GM21786 (cell line): ENCODE measurements at regions not wholly inside any gene's neighbourhood (a gene's known extent, or its start where the extent isn't known, plus 50 kb on each side); places are given as distances from the start of the nearest gene placed in this dataset.

ENCODE experiments used
- ATAC-seq: cut with Tn5 transposase; IDR thresholded peaks from one replicate; pipeline ENCODE4 v1.9.1; 2021; ENCODE audit not compliant: unreplicated experiment

- no peak for ATAC-seq
These were observed 296.5 kb upstream of the AZI2 start for GRCh38 chr3:28645149-28645548.

GRCh38 chr3:28646435-28646834 lies 297.8 kb upstream of the AZI2 start:
- ATAC-seq = no peak

GRCh38 chr3:28649266-28649665 lies 300.6 kb upstream of the AZI2 start:
- no peak for ATAC-seq

- no peak for ATAC-seq
These were observed 302.5 kb upstream of the AZI2 start for GRCh38 chr3:28651159-28651558.

GRCh38 chr3:28664123-28664522 lies 315.5 kb upstream of the AZI2 start:
- no peak for ATAC-seq

- ATAC-seq = peak; percentile 95
These were observed 319.3 kb upstream of the AZI2 start for GRCh38 chr3:28667646-28668621.

- ATAC-seq = no peak
These were observed 321.2 kb upstream of the AZI2 start for GRCh38 chr3:28669870-28670269.

- ATAC-seq = no peak
These were observed 323.8 kb upstream of the AZI2 start for GRCh38 chr3:28672406-28672805.

GRCh38 chr3:28673446-28673845 lies 324.8 kb upstream of the AZI2 start:
- no peak for ATAC-seq

- ATAC-seq = no peak
These were observed 325.6 kb upstream of the AZI2 start for GRCh38 chr3:28674212-28674611.

GRCh38 chr3:28677581-28677980 lies 329.0 kb upstream of the AZI2 start:
- no peak for ATAC-seq

GRCh38 chr3:28678086-28678485 lies 329.5 kb upstream of the AZI2 start:
- ATAC-seq = no peak

- no peak for ATAC-seq
These were observed 331.4 kb upstream of the AZI2 start for GRCh38 chr3:28680050-28680449.

GRCh38 chr3:28682121-28682520 lies 333.5 kb upstream of the AZI2 start:
- no peak for ATAC-seq

- no peak for ATAC-seq
These were observed 341.6 kb upstream of the AZI2 start for GRCh38 chr3:28690176-28690575.

GRCh38 chr3:28698706-28699105 lies 350.1 kb upstream of the AZI2 start:
- no peak for ATAC-seq

GRCh38 chr3:28699283-28699682 lies 350.7 kb upstream of the AZI2 start:
- ATAC-seq = no peak

GRCh38 chr3:28700728-28701127 lies 352.1 kb upstream of the AZI2 start:
- no peak for ATAC-seq

- ATAC-seq = no peak
These were observed 355.2 kb upstream of the AZI2 start for GRCh38 chr3:28703843-28704242.

- ATAC-seq = no peak
These were observed 362.7 kb upstream of the AZI2 start for GRCh38 chr3:28711293-28711692.

- no peak for ATAC-seq
These were observed 368.3 kb upstream of the AZI2 start for GRCh38 chr3:28716939-28717338.

- no peak for ATAC-seq
These were observed 369.6 kb upstream of the AZI2 start for GRCh38 chr3:28718074-28718849.
